ENCODE measurements at regions not wholly inside any gene's neighbourhood (a gene's known extent, or its start where the extent isn't known, plus 50 kb on each side); places are given as distances from the start of the nearest gene placed in this dataset.

DNA sequence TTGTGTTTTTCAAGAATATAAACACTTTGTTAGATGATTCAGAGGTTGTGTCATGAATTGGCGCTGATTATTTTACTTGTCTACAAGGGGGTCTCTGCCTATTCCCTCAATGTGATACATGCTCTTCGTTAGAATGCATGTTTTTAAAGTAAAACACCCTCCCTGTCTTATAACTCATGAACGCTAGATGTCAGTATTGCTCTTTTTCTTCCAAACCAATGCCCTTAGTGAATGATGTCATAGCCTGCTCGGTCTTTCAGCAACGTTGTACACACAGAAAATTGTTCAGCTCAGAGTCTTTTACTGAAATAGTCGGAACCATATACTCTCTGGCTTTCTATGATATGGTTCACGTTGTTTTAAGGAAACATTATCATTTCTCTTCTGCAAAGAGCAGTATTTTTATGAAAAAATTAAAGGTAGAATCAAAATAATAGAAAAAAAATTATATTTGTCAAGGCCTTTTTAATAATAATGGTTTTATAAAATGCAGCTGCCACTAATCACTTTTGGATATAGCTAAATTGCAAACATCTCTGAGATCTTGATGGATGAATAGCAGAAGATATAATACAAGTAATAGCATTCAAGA, 292.9 kb downstream of the TLL1 start:
- peak; percentile 77 for FAIRE-seq
- intact Hi-C loops (cut with micrococcal nuclease; ENCODE audit: unreplicated experiment), result loop anchor here (1.0 to 5.0 kb wide), 3 partner anchors 86 to 1126 kb away; no protein-coding TSS in a partner anchor
- Histone ChIP-seq H3K4me2 (ENCODE audit: low read depth, low read length) (no peak overlapping the region), H2AFZ (ENCODE audit: low read length) (no peak overlapping the region), H4K20me1 (ENCODE audit: insufficient read depth, low read length) (no peaks in the 10 kb centered on the region), H3K9me3 (ENCODE audit: low read length) (no peaks in the 10 kb centered on the region), H3K79me2 (ENCODE audit: insufficient read depth, low read length) (no peaks in the 10 kb centered on the region), H3K27me3 (ENCODE audit: control insufficient read depth in 1 of 2, insufficient read depth in 2 of 2, low read length in 2 of 2) (no peaks in the 10 kb centered on the region), H3K27ac (ENCODE audit: extremely low read length, insufficient read depth, low read length) (no peak overlapping the region), H3K36me3 (replicated peaks in 1 of 2; ENCODE audit: control insufficient read depth in 1 of 2, insufficient read depth in 2 of 2, low read length in 2 of 2) (no peaks in the 10 kb centered on the region), H3K4me3 (replicated peaks in 1 of 3; ENCODE audit: insufficient read depth in 1 of 3, low read depth in 2 of 3, low read length in 3 of 3) (no peak overlapping the region), H3K4me1 (ENCODE audit: insufficient read depth, low read length) (no peaks in the 10 kb centered on the region), H3K9ac (ENCODE audit: insufficient read depth, low read depth, low read length) (no peak overlapping the region)
- ChIA-PET POLR2A (no interaction called here), CTCF (ENCODE audit: low intra/inter-chr PET ratio, low total read pairs) (interaction anchor here (1.3 to 1.8 kb wide), 3 partner anchors 87 to 1457 kb away, joined by 3 to 24 read pairs (median 6); no protein-coding TSS in a partner anchor)
- in situ Hi-C loops (cut with HindIII; ENCODE audit: extremely low pct_ligation_motif_present, low pct_unique_long_range_greater_than_20kb), result loop anchor here (5.0 kb wide), 1 partner anchor 426 kb away; no protein-coding TSS in a partner anchor
- peak; percentile 73 for DNase-seq (ENCODE audit: low spot score)
- ATAC-seq, result peak; percentile 96
- no TSS peak for BruUV-seq (replicated peaks)
- WGBS (ENCODE audit: low lambda C conversion rate), result under 1% methylated on average over 7 of the region's 7 CpGs
- TF ChIP-seq JUND (CRISPR knock-in tag; IDR thresholded peaks at IDR 0.05), result peak; percentile 42; the same call in 1 of the 2 replicates
- no peak for TF ChIP-seq CCAR2 (optimal IDR thresholded peaks at IDR 0.05; ENCODE audit: low read depth, low read length)
- no peak for TF ChIP-seq ZUFSP (CRISPR knock-in tag; IDR thresholded peaks at IDR 0.05; ENCODE audit: borderline replicate concordance)
- no peak for TF ChIP-seq FOXA1 (IDR thresholded peaks at IDR 0.05)
- TF ChIP-seq FOXA1 (CRISPR knock-in tag; IDR thresholded peaks at IDR 0.05), result 0 out of 2 replicates have a peak, but pooled peaks have one; percentile 13
- no peak for TF ChIP-seq HNRNPLL (IDR thresholded peaks at IDR 0.05; ENCODE audit: low read depth, low read length, poor library complexity, severe bottlenecking)
- TF ChIP-seq ZNF451 (CRISPR knock-in tag; IDR thresholded peaks at IDR 0.05), result no peak
- TF ChIP-seq STAG1 (CRISPR knock-in tag; IDR thresholded peaks at IDR 0.05), result peak; percentile 87
- no peak for TF ChIP-seq ZNF737 (CRISPR knock-in tag; IDR thresholded peaks at IDR 0.05; ENCODE audit: borderline replicate concordance)
- no peak for TF ChIP-seq ZNF616 (CRISPR knock-in tag; IDR thresholded peaks at IDR 0.05; ENCODE audit: low read depth)
- peak; percentile 71 for TF ChIP-seq SMC3 (IDR thresholded peaks at IDR 0.05; ENCODE audit: low read length)
- TF ChIP-seq, protein P1, sequence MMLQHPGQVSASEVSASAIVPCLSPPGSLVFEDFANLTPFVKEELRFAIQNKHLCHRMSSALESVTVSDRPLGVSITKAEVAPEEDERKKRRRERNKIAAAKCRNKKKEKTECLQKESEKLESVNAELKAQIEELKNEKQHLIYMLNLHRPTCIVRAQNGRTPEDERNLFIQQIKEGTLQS (CRISPR knock-in tag; IDR thresholded peaks at IDR 0.05), result 0 out of 2 replicates have a peak, but pooled peaks have one; percentile 31
- TF ChIP-seq MIXL1 (CRISPR knock-in tag; IDR thresholded peaks at IDR 0.05), result 0 out of 2 replicates have a peak, but pooled peaks have one; percentile 32
- TF ChIP-seq ZBTB42 (CRISPR knock-in tag; IDR thresholded peaks at IDR 0.05), result no peak
- TF ChIP-seq, protein P2, sequence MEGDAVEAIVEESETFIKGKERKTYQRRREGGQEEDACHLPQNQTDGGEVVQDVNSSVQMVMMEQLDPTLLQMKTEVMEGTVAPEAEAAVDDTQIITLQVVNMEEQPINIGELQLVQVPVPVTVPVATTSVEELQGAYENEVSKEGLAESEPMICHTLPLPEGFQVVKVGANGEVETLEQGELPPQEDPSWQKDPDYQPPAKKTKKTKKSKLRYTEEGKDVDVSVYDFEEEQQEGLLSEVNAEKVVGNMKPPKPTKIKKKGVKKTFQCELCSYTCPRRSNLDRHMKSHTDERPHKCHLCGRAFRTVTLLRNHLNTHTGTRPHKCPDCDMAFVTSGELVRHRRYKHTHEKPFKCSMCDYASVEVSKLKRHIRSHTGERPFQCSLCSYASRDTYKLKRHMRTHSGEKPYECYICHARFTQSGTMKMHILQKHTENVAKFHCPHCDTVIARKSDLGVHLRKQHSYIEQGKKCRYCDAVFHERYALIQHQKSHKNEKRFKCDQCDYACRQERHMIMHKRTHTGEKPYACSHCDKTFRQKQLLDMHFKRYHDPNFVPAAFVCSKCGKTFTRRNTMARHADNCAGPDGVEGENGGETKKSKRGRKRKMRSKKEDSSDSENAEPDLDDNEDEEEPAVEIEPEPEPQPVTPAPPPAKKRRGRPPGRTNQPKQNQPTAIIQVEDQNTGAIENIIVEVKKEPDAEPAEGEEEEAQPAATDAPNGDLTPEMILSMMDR (CRISPR knock-in tag; IDR thresholded peaks at IDR 0.05), result peak; percentile 85
- peak; percentile 40; the same call in 1 of the 2 replicates for TF ChIP-seq CEBPG (CRISPR knock-in tag; IDR thresholded peaks at IDR 0.05)
- TF ChIP-seq ATF2 (CRISPR knock-in tag; IDR thresholded peaks at IDR 0.05), result peak; percentile 98
- TF ChIP-seq NFYC (CRISPR knock-in tag; IDR thresholded peaks at IDR 0.05), result no peak
- 0 out of 2 replicates have a peak, but pooled peaks have one; percentile 66 for TF ChIP-seq JUN (CRISPR knock-in tag; IDR thresholded peaks at IDR 0.05)
- no peak for TF ChIP-seq ZNF749 (CRISPR knock-in tag; IDR thresholded peaks at IDR 0.05; ENCODE audit: borderline replicate concordance)
